ENCODE measurements at regions not wholly inside any gene's neighbourhood (a gene's known extent, or its start where the extent isn't known, plus 50 kb on each side); places are given as distances from the start of the nearest gene placed in this dataset.
"Not testable (repeated sequence)": the region's sequence is repeated elsewhere in the genome, so short reads cannot be mapped to it uniquely, and the experiment has no call there.

DNA sequence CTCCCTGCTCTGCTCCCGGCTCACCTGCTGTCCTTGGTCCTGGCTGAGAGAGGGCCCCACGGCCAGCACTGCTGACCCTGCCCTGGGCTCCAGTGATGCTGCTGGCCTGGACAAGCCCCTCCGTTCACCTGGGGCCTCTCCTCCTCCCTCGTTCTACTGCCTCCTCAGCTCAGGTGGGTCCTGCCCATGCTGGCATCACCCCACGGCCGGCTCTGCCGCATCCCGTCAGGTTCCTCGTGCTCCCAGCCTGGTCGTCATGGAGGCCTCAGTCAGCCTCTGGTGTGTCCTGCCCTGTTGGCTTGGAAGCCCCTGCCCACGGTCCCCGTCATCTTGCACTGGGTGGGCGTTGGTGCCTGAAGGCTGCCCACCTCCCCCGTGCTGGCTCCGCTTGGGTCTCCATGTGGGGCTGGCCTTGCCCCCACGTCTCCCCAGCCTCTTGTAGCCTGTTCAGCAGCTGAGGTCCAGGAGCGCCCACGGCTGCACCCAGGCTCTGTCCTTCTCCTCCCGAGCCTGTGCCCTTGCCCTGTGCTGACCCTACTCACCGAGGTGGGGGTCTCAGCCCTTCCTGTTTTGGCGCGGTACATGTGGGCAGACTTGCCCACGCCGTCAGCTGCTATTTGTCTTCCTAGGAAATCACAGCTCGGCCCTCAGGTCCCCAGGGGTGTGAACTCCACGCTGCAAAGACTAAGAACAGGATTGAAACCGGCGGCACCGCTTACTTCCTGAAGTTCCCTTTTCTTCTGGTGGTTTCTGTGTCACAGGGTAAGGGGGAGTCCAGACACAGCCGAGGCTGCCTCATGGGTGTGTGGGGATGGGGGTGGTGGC is 121.6 kb downstream of the TMEM121 start:
- no peaks in the 10 kb centered on the region for H3K4me1 ChIP-seq (ENCODE audit: control insufficient read depth in 5 of 5, insufficient read depth in 5 of 5, low read length in 5 of 5)
- TF ChIP-seq, protein P1, sequence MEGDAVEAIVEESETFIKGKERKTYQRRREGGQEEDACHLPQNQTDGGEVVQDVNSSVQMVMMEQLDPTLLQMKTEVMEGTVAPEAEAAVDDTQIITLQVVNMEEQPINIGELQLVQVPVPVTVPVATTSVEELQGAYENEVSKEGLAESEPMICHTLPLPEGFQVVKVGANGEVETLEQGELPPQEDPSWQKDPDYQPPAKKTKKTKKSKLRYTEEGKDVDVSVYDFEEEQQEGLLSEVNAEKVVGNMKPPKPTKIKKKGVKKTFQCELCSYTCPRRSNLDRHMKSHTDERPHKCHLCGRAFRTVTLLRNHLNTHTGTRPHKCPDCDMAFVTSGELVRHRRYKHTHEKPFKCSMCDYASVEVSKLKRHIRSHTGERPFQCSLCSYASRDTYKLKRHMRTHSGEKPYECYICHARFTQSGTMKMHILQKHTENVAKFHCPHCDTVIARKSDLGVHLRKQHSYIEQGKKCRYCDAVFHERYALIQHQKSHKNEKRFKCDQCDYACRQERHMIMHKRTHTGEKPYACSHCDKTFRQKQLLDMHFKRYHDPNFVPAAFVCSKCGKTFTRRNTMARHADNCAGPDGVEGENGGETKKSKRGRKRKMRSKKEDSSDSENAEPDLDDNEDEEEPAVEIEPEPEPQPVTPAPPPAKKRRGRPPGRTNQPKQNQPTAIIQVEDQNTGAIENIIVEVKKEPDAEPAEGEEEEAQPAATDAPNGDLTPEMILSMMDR (IDR thresholded peaks at IDR 0.05; ENCODE audit: control extremely low read depth, extremely low read depth), result no peak
- H3K36me3 ChIP-seq (ENCODE audit: control insufficient read depth in 4 of 4, insufficient read depth in 4 of 4, low read length in 4 of 4), result no peaks in the 10 kb centered on the region
- no peaks in the 10 kb centered on the region for H3K27me3 ChIP-seq (ENCODE audit: control insufficient read depth in 3 of 3, insufficient read depth in 3 of 3, low read length in 2 of 3)
- DNase-seq (no peak), ATAC-seq (ENCODE audit: insufficient read depth, low FRiP score) (no peak)
- H3K9me3 ChIP-seq (ENCODE audit: control insufficient read depth in 4 of 4, insufficient read depth in 3 of 4, low read length in 3 of 4), result peaks cover 0 to 5% (median 1%) of the 10 kb centered on the region in 4 donors
- no peak overlapping the region for H3K27ac ChIP-seq (ENCODE audit: low read depth in 1 of 2, low read length in 1 of 2)
- 79% methylated on average over 29 to 30 of the region's 30 CpGs for WGBS, 2 donors
- H3K4me3 ChIP-seq, result no peak overlapping the region
- no peak overlapping the region for H3K9ac ChIP-seq (ENCODE audit: insufficient read depth in 1 of 2, low read length in 2 of 2)

DNA sequence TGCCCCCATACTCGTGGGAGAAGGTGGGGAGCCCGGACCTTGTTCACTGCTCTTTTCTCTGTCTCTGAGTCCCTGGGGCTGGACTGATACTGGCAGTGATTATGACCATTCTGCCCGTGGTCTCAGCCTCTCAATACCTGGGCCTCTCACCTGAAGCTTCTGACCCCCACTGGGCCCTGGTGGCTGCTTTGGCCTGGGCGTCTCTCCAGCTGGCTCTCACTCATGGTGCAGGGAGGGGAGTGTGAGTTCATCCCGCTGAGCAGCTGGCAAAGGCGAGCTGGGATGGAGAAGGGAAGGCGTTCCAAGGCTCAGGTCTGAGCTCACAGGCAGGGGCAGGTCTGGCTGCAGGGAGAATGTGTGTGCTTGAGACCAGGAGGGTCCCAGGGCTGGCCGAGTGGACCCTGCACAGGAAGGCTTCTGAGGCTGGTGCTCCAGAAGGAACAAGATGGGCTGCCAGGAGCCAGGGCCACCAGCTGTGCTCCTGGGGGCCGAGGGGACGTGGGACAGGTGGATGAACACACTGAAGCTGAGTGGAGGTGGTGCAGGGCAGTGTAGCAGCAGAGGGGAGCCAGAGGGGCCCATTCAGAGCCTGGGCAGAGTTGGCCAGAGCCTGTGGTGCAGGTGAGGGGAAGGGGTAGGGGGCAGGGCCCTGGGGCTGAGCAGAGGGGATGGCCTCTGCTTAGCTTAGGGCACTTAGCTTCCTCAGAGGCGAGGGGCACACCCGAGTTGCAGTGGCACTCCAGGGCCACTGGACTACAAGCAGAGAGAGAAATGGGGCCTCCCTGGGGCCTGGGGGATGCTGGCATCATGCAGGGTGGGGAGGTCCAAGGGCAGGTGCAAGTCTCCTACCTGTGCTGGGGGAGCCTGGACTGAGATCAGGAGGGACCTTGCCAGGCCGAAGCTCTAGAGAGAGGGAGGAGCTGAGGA is 122.5 kb downstream of the TMEM121 start:
- peak in 1 of 3 donors; percentile 10 for DNase-seq
- WGBS, 2 donors, result 83 to 89% methylated on average over 12 to 13 of the region's 13 CpGs
- not testable (repeated sequence) for H3K4me3 ChIP-seq; H3K9me3 ChIP-seq (ENCODE audit: control insufficient read depth in 4 of 4, insufficient read depth in 3 of 4, low read length in 3 of 4); H3K4me1 ChIP-seq (ENCODE audit: control insufficient read depth in 5 of 5, insufficient read depth in 5 of 5, low read length in 5 of 5); H3K27ac ChIP-seq (ENCODE audit: low read depth in 1 of 2, low read length in 1 of 2); H3K27me3 ChIP-seq (ENCODE audit: control insufficient read depth in 3 of 3, insufficient read depth in 3 of 3, low read length in 2 of 3); H3K36me3 ChIP-seq (ENCODE audit: control insufficient read depth in 4 of 4, insufficient read depth in 4 of 4, low read length in 4 of 4); H3K9ac ChIP-seq (ENCODE audit: insufficient read depth in 1 of 2, low read length in 2 of 2); ATAC-seq (ENCODE audit: insufficient read depth, low FRiP score)

DNA sequence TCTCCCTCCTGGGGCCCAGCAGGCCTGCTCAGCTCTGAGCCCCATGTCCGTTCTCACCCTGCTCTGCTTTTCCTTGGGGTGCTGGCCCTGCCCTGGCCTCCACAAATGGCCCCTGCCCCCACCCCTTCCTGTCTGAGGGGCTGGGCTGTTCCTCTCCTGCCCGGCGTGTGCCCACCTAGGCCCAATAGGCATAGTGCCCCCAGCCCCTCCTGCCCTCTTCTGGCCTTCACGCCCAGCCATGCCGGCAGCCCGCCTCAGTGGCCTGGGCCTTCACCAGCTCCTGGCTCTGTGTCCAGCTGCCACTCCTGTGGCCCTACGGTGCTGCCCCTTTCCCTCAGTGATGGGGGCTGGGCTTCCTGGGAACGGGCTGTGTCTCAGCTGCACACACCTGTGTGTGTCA is 125.9 kb downstream of the TMEM121 start:
- not testable (repeated sequence) for H3K27ac ChIP-seq (ENCODE audit: low read depth in 1 of 2, low read length in 1 of 2); H3K9ac ChIP-seq (ENCODE audit: insufficient read depth in 1 of 2, low read length in 2 of 2); H3K9me3 ChIP-seq (ENCODE audit: control insufficient read depth in 4 of 4, insufficient read depth in 3 of 4, low read length in 3 of 4); H3K27me3 ChIP-seq (ENCODE audit: control insufficient read depth in 3 of 3, insufficient read depth in 3 of 3, low read length in 2 of 3); ATAC-seq (ENCODE audit: insufficient read depth, low FRiP score); DNase-seq; H3K36me3 ChIP-seq (ENCODE audit: control insufficient read depth in 4 of 4, insufficient read depth in 4 of 4, low read length in 4 of 4); H3K4me3 ChIP-seq; H3K4me1 ChIP-seq (ENCODE audit: control insufficient read depth in 5 of 5, insufficient read depth in 5 of 5, low read length in 5 of 5)
- 82 to 86% methylated on average over 7 of the region's 8 CpGs for WGBS, 2 donors

DNA sequence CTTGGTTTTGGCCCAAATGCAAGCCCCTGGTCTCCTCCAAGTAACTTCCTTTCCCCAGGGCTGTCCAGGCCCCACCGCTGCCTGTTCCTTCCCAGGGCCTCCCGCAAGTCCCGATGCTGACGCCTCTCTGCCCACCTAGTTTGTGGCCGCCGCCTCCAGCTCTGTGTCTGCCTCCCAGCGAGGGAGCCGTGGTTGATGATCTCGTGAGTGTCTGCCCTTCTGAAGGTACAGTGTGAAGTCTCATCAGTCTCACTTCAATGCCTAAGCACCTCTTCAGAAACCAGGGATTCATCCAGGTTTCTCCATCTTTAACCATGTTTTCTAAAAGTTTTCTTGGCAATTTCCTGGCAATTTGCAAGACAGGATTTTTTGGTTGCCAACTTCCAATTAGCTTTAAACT is 127.5 kb downstream of the TMEM121 start:
- WGBS, 2 donors, result 89 to 97% methylated on average over 5 to 7 of the region's 9 CpGs
- not testable (repeated sequence) for H3K4me1 ChIP-seq (ENCODE audit: control insufficient read depth in 5 of 5, insufficient read depth in 5 of 5, low read length in 5 of 5); H3K36me3 ChIP-seq (ENCODE audit: control insufficient read depth in 4 of 4, insufficient read depth in 4 of 4, low read length in 4 of 4); DNase-seq; H3K9ac ChIP-seq (ENCODE audit: insufficient read depth in 1 of 2, low read length in 2 of 2); ATAC-seq (ENCODE audit: insufficient read depth, low FRiP score); H3K27me3 ChIP-seq (ENCODE audit: control insufficient read depth in 3 of 3, insufficient read depth in 3 of 3, low read length in 2 of 3); H3K9me3 ChIP-seq (ENCODE audit: control insufficient read depth in 4 of 4, insufficient read depth in 3 of 4, low read length in 3 of 4); H3K27ac ChIP-seq (ENCODE audit: low read depth in 1 of 2, low read length in 1 of 2); H3K4me3 ChIP-seq

DNA sequence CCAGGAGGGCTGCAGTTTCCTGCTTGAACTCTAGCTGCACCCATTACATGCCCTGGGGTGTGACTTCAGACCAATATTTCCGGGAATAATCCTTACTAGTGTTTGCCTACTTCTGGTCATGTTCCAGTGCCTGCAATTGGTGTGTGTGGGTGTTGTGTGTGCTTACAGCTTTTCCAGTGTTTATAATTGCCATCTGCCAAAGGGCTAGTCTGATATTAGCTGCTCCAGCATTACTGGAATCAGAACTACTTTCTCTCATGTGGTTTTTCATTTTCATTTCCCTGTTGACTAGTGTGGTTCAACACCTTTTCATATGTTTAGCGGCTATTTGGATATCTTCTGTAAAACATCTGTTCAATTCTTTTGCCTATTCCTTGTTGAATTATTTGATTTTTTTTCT is 132.9 kb downstream of the TMEM121 start:
- not testable (repeated sequence) for H3K27ac ChIP-seq (ENCODE audit: low read depth in 1 of 2, low read length in 1 of 2); H3K27me3 ChIP-seq (ENCODE audit: control insufficient read depth in 3 of 3, insufficient read depth in 3 of 3, low read length in 2 of 3); H3K9ac ChIP-seq (ENCODE audit: insufficient read depth in 1 of 2, low read length in 2 of 2); ATAC-seq (ENCODE audit: insufficient read depth, low FRiP score); H3K4me1 ChIP-seq (ENCODE audit: control insufficient read depth in 5 of 5, insufficient read depth in 5 of 5, low read length in 5 of 5); DNase-seq; H3K4me3 ChIP-seq; H3K36me3 ChIP-seq (ENCODE audit: control insufficient read depth in 4 of 4, insufficient read depth in 4 of 4, low read length in 4 of 4)
- H3K9me3 ChIP-seq (ENCODE audit: control insufficient read depth in 4 of 4, insufficient read depth in 3 of 4, low read length in 3 of 4), result peaks cover 0 to 19% (median 6%) of the 10 kb centered on the region in 4 donors
- 63 to 77% methylated on average over 2 of the region's 2 CpGs for WGBS, 2 donors
